ENCODE measurements at regions not wholly inside any gene's neighbourhood (a gene's known extent, or its start where the extent isn't known, plus 50 kb on each side); places are given as distances from the start of the nearest gene placed in this dataset.

- TF ChIP-seq NFYA (IDR thresholded peaks at IDR 0.05; ENCODE audit: borderline replicate concordance, low read depth, low read length) (no peak), BCLAF1 (IDR thresholded peaks at IDR 0.05) (no peak), MTA2 (IDR thresholded peaks at IDR 0.05; ENCODE audit: low read depth) (no peak), GATAD2B (conservative IDR thresholded peaks at IDR 0.05; ENCODE audit: low read depth) (no peak), NFIC (IDR thresholded peaks at IDR 0.05; ENCODE audit: low read depth, low read length) (no peak), SIN3A (IDR thresholded peaks at IDR 0.05; ENCODE audit: low read depth, low read length) (no peak), WRNIP1 (IDR thresholded peaks at IDR 0.05; ENCODE audit: borderline replicate concordance, low read depth, low read length) (no peak), ELK1 (IDR thresholded peaks at IDR 0.05; ENCODE audit: low read depth, low read length) (no peak), HDAC6 (IDR thresholded peaks at IDR 0.05; ENCODE audit: unreplicated experiment) (no peak), RUNX3 (IDR thresholded peaks at IDR 0.05; ENCODE audit: low read length) (no peak)
These were observed 285.8 kb upstream of the TRPC5 start (continued) for GRCh38 chrX:112368371-112368770.

GRCh38 chrX:112367065-112367464, 284.5 kb upstream of the TRPC5 start:
- Histone ChIP-seq H3K27me3 (replicated peaks in 1 of 2; ENCODE audit: control insufficient read depth in 2 of 2, insufficient read depth in 2 of 2, low read length in 1 of 2) (no peaks in the 10 kb centered on the region), H4K20me1 (ENCODE audit: control insufficient read depth, insufficient read depth) (no peaks in the 10 kb centered on the region), H3K79me2 (ENCODE audit: control insufficient read depth, insufficient read depth, low read length) (no peaks in the 10 kb centered on the region), H3K27ac (ENCODE audit: control insufficient read depth, insufficient read depth) (no peak overlapping the region), H3K4me2 (ENCODE audit: control insufficient read depth, insufficient read depth) (no peak overlapping the region), H3K36me3 (ENCODE audit: control insufficient read depth in 2 of 2, insufficient read depth in 2 of 2, low read length in 1 of 2) (no peaks in the 10 kb centered on the region), H3K4me1 (ENCODE audit: control insufficient read depth, insufficient read depth, low read length) (no peaks in the 10 kb centered on the region), H2AFZ (ENCODE audit: control insufficient read depth, low read depth, low read length) (no peak overlapping the region), H3K4me3 (no peak overlapping the region), H3K9ac (ENCODE audit: control insufficient read depth, insufficient read depth, low read length) (no peak overlapping the region), H3K9me3 (replicated peaks; ENCODE audit: control insufficient read depth, insufficient read depth, low read length) (no peaks in the 10 kb centered on the region)
- TF ChIP-seq PKNOX1 (IDR thresholded peaks at IDR 0.05) (peak; percentile 63), NR2C1 (IDR thresholded peaks at IDR 0.05) (no peak)
- in situ Hi-C loops (cut with MboI) (no loop called here), intact Hi-C loops (cut with micrococcal nuclease; ENCODE audit: unreplicated experiment) (loop anchor here (10.0 kb wide), 1 partner anchor 492 kb away; the partner anchor contains the start of gene TRPC5OS)
- RAD21 ChIA-PET (ENCODE audit: unreplicated experiment) = no interaction called here
- no TSS peak for BruUV-seq (replicated peaks)
- FAIRE-seq = no peak
- DNase-seq (ENCODE audit: low read depth, low spot score) = no peak
- ATAC-seq = no peak
- CTCF ChIA-PET = interaction anchor here (0.6 to 0.8 kb wide), 2 partner anchors 272 to 498 kb away, joined by 3 to 4 read pairs; no protein-coding TSS in a partner anchor
- WGBS (ENCODE audit: insufficient coverage, insufficient replicate concordance, low lambda C conversion rate, missing lambda C conversion rate) = 60% methylated on average over 1 of the region's 1 CpG
- SMC1A ChIA-PET (ENCODE audit: uncharacterized antibody, unreplicated experiment) = interaction anchor here (1.1 kb wide), 1 partner anchor 248 kb away, joined by 3 read pairs; no protein-coding TSS in a partner anchor
- POLR2A ChIA-PET = no interaction called here

Measured in GM12878 (cell line).